Stimulated activated effector memory CD8-positive, alpha-beta T cell treated with anti-CD3 and anti-CD28 coated beads, Interleukin-12 subunit alpha, Interleukin-12 subunit beta, amount 100 ng/mL, for 72 hours (primary cell): ENCODE measurements at regions not wholly inside any gene's neighbourhood (a gene's known extent, or its start where the extent isn't known, plus 50 kb on each side); places are given as distances from the start of the nearest gene placed in this dataset.

Source experiments
- ATAC-seq: fragments of 150-1000 bp; cut with Tn5 transposase; 2 replicates; pipeline ENCODE4 v1.10.0; 2021
- DNase-seq, 2 donors: peaks; one replicate each; pipeline ENCODE4 v3.0.0; 2021 to 2022; ENCODE audit warnings: low spot score in 2 of 2
- H3K27ac Mint-ChIP-seq: one replicate; pipeline ENCODE4 v1.8.0; 2022; ENCODE audit warnings: mild to moderate bottlenecking, mixed read lengths
- H3K36me3 Mint-ChIP-seq: one replicate; pipeline ENCODE4 v1.8.0; 2022; ENCODE audit warnings: mild to moderate bottlenecking, mixed read lengths
- H3K4me1 Mint-ChIP-seq: one replicate; pipeline ENCODE4 v1.8.0; 2022; ENCODE audit warnings: mixed read lengths
- H3K4me3 Mint-ChIP-seq: one replicate; pipeline ENCODE4 v1.8.0; 2022; ENCODE audit warnings: mild to moderate bottlenecking, mixed read lengths
- H3K9me3 Mint-ChIP-seq: one replicate; pipeline ENCODE4 v1.8.0; 2022; ENCODE audit warnings: mixed read lengths

DNA sequence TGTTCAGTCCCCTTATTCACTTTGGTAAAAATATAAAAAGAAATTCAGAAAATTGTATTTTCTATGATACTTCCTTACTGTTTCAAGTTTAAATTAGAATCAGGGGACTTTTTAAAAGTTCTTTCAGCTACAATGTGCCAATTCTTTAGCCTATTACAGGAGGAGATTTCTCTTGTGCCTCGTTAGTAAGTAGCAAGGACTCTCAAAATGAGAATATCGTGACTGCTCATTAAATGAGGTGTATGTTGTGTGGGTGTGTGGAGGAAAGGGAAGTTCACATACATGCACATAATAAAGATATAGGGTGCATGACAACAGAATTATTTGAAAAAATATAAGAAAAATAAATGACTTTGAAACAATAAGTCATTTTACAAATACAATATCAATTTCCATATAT, 190.5 kb downstream of the DTHD1 start:
- ATAC-seq (no peak), DNase-seq (no peak)
- H3K9me3 Mint-ChIP-seq: no peaks in the 10 kb centered on the region
- H3K27ac Mint-ChIP-seq: no peak overlapping the region
- no peaks in the 10 kb centered on the region for H3K36me3 Mint-ChIP-seq
- no peak overlapping the region for H3K4me3 Mint-ChIP-seq
- no peaks in the 10 kb centered on the region for H3K4me1 Mint-ChIP-seq

DNA sequence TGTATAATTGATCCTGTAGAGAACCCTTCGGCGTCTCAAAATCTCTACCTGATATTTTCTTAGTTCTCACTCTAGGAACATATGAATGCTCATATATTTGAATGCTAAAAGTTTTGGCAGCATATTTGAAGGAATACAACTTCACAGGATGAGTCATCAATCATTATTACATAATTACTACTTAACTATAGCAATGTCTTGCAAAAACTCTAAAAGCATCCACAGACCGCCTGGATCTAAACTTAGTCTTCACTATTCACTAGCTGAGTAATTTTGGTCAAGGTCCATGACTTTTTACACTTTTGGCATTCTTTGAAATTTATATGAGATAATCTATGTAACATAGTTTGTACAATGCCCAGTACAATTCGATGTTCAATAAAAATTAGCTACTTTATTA, 194.7 kb downstream of the DTHD1 start:
- Mint-ChIP-seq H3K4me1 (no peaks in the 10 kb centered on the region), H3K27ac (no peak overlapping the region), H3K4me3 (no peak overlapping the region), H3K9me3 (no peaks in the 10 kb centered on the region), H3K36me3 (no peaks in the 10 kb centered on the region)
- ATAC-seq (no peak), DNase-seq (no peak)

GRCh38 chr4:36477861-36478260, 196.4 kb downstream of the DTHD1 start:
- Mint-ChIP-seq H3K9me3 (no peaks in the 10 kb centered on the region), H3K4me1 (no peaks in the 10 kb centered on the region)

GRCh38 chr4:36485885-36486284, 204.5 kb downstream of the DTHD1 start:
- no peak overlapping the region for H3K4me3 Mint-ChIP-seq
- no peaks in the 10 kb centered on the region for H3K9me3 Mint-ChIP-seq
- H3K4me1 Mint-ChIP-seq: no peaks in the 10 kb centered on the region
- ATAC-seq (no peak), DNase-seq (no peak)
- no peak overlapping the region for H3K27ac Mint-ChIP-seq
- H3K36me3 Mint-ChIP-seq: no peaks in the 10 kb centered on the region

More at GRCh38 chr4:36477861-36478260, 196.4 kb downstream of the DTHD1 start:
- Mint-ChIP-seq H3K4me3 (no peak overlapping the region), H3K36me3 (no peaks in the 10 kb centered on the region), H3K27ac (no peak overlapping the region)
- ATAC-seq (no peak), DNase-seq (no peak)

- H3K36me3 Mint-ChIP-seq: no peaks in the 10 kb centered on the region
- H3K4me1 Mint-ChIP-seq: no peaks in the 10 kb centered on the region
- no peak for ATAC-seq
- no peak for DNase-seq
- no peak overlapping the region for H3K27ac Mint-ChIP-seq
- no peaks in the 10 kb centered on the region for H3K9me3 Mint-ChIP-seq
- no peak overlapping the region for H3K4me3 Mint-ChIP-seq
Measured at GRCh38 chr4:36489798-36490197, 208.4 kb downstream of the DTHD1 start.

DNA sequence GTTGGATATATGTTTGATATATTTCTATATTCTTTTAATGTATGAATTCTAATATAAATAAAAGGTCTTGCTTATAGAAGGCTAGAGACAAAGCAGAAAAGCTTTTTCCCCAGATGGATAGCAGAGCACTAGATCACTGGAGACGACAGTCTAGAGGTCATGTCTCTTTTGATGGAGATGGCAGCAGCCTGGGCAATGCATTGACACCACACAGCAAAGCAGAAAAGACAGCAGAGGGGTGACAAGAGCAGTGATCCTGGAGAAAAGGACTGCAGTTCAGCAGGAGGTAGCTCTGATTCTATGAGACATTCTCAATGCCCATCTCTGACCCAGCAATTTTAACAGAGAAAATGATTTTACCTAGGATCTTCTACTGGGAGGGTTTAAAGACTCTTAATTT, 210.6 kb downstream of the DTHD1 start:
- no peak overlapping the region for H3K27ac Mint-ChIP-seq

DNA sequence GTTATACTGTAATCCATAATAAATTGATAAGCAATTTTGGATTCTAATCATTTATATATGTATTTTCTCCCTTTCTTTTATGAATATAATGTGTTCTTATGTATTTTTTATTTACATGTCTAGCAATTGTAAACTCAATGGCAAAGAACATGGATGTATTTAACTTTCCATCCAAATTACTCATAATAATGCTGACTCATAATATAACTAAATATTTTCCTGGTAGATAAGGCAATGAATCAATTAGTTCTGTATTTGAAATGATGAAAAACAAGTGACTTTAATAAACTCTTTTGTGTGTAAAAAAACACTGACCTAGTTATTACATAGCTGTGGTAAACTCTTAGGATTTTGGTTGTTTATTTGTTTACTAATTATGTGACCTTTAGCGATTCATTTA, 211.2 kb downstream of the DTHD1 start:
- Mint-ChIP-seq H3K9me3 (no peaks in the 10 kb centered on the region), H3K36me3 (no peaks in the 10 kb centered on the region), H3K27ac (no peak overlapping the region), H3K4me3 (no peak overlapping the region), H3K4me1 (no peaks in the 10 kb centered on the region)
- DNase-seq (no peak), ATAC-seq (no peak)

More for the DNA sequence above, 210.6 kb downstream of the DTHD1 start:
- H3K9me3 Mint-ChIP-seq: no peaks in the 10 kb centered on the region
- no peak overlapping the region for H3K4me3 Mint-ChIP-seq
- no peaks in the 10 kb centered on the region for H3K36me3 Mint-ChIP-seq
- DNase-seq: no peak
- no peak for ATAC-seq
- H3K4me1 Mint-ChIP-seq: no peaks in the 10 kb centered on the region

DNA sequence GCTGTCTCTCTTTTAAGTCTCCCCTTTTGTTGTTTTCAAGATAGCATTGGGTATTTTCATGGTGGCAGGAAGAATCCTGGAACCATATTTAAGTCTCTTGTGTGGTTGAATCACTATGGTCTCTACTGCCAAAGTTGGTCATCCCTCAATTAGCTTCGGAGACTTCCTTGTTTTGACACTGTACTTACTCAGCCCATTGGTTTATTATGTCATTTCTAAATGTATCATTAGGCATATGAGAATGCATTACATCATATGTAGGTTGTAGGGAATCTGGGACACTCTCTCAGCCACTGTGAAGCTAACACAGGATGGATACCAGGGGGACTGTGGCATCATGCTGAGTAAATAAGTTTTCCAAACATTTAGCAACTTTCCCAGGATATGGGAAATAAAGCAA, 211.8 kb downstream of the DTHD1 start:
- no peak for DNase-seq
- H3K4me1 Mint-ChIP-seq: no peaks in the 10 kb centered on the region
- H3K27ac Mint-ChIP-seq: no peak overlapping the region
- H3K9me3 Mint-ChIP-seq: no peaks in the 10 kb centered on the region
- no peak for ATAC-seq
- H3K4me3 Mint-ChIP-seq: no peak overlapping the region
- no peaks in the 10 kb centered on the region for H3K36me3 Mint-ChIP-seq

GRCh38 chr4:36494016-36494415, 212.6 kb downstream of the DTHD1 start:
- ATAC-seq (peak; percentile 48), DNase-seq (no peak)
- H3K36me3 Mint-ChIP-seq: no peaks in the 10 kb centered on the region
- no peaks in the 10 kb centered on the region for H3K9me3 Mint-ChIP-seq
- no peak overlapping the region for H3K4me3 Mint-ChIP-seq
- no peaks in the 10 kb centered on the region for H3K4me1 Mint-ChIP-seq
- H3K27ac Mint-ChIP-seq: no peak overlapping the region

DNA sequence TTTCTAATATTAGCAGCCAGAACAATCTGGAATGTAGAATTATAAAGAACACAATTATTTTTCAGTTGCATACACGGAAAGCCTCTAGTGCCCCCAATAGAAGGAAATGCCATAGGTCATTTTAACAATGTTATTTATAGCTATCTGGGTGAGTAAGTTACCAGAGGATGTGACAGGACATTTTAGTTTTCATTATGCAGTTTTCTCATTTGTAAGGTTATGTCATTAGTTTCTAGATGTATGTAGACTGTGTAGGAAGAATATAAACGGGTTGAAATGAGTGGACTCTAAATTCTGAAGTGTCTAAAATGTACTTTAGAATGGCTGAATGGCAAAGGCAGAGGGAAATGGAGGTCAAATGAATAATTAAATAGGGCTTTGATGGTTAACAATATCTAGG, 213.3 kb downstream of the DTHD1 start:
- Mint-ChIP-seq H3K27ac (no peak overlapping the region), H3K4me3 (no peak overlapping the region), H3K36me3 (no peaks in the 10 kb centered on the region), H3K9me3 (no peaks in the 10 kb centered on the region), H3K4me1 (no peaks in the 10 kb centered on the region)
- DNase-seq (no peak), ATAC-seq (no peak)

DNA sequence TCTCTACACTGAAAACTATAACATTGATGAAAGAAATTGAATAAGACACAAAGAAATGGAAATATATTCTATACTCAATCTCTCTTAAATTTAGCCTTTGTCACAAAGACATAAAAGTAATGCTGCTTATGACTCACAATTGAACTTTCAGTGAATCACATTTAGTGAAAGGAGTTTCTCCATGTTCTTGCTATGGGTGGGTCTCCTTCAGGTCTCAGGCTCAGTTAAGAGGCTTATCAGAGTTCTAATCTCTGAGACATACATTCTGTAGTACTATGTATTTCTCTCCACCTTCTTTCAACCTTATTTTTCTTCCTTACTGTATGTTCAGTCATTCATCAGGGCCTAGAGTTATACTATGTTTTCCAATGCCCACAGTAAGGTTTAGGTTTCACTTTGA, 220.9 kb downstream of the DTHD1 start:
- Mint-ChIP-seq H3K4me3 (no peak overlapping the region), H3K36me3 (no peaks in the 10 kb centered on the region), H3K9me3 (no peaks in the 10 kb centered on the region), H3K4me1 (no peaks in the 10 kb centered on the region), H3K27ac (no peak overlapping the region)
- DNase-seq (no peak), ATAC-seq (peak; percentile 28)

DNA sequence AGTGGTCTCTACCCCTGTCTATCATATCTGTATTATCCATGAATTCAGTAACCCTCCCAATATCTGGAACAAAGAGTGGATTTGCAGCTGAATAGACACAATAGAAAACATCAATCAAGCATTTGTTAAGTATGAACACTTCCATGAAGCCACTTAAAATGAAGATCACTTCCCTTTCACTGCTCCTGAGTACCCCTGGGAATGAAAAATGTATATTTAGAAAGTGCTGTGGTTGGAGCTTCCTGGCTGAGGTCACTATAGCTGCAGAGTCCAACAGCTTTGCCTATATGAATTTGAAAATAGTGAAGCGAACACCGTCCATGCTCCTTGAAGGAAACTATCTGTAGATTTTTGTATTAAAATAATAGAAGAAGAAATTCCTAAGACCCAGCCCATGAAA, 227.0 kb downstream of the DTHD1 start:
- no peak overlapping the region for H3K4me3 Mint-ChIP-seq
- no peaks in the 10 kb centered on the region for H3K4me1 Mint-ChIP-seq
- ATAC-seq (no peak), DNase-seq (no peak)
- H3K36me3 Mint-ChIP-seq: no peaks in the 10 kb centered on the region
- no peaks in the 10 kb centered on the region for H3K9me3 Mint-ChIP-seq
- no peak overlapping the region for H3K27ac Mint-ChIP-seq

- DNase-seq (no peak), ATAC-seq (no peak)
- no peaks in the 10 kb centered on the region for H3K9me3 Mint-ChIP-seq
Measured at GRCh38 chr4:36509845-36510244, 228.4 kb downstream of the DTHD1 start.

DNA sequence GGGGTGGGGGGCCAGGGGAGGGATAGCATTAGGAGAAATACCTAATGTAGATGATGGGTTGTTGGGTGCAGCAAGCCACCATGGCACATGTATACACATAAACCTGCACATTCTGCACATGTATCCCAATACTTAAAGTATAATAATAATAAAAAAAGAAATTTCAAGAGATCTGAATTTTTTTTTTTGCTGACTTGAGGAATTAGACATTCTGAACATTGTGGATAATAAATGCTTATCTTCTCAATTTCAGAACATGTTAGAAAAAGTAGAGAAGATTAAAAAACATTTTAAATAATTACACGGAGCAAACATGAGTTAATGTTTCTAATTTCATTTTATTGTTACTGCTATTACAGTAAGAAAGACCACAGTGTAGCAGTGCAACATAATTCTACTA, 230.4 kb downstream of the DTHD1 start:
- Mint-ChIP-seq H3K4me3 (no peak overlapping the region), H3K9me3 (no peaks in the 10 kb centered on the region), H3K27ac (no peak overlapping the region), H3K4me1 (no peaks in the 10 kb centered on the region), H3K36me3 (no peaks in the 10 kb centered on the region)
- DNase-seq (no peak), ATAC-seq (no peak)

More at GRCh38 chr4:36509845-36510244, 228.4 kb downstream of the DTHD1 start:
- Mint-ChIP-seq H3K36me3 (no peaks in the 10 kb centered on the region), H3K4me3 (no peak overlapping the region), H3K4me1 (no peaks in the 10 kb centered on the region), H3K27ac (no peak overlapping the region)

- Mint-ChIP-seq H3K4me1 (no peaks in the 10 kb centered on the region), H3K4me3 (no peak overlapping the region), H3K36me3 (no peaks in the 10 kb centered on the region), H3K9me3 (peaks cover 4% of the 10 kb centered on the region), H3K27ac (no peak overlapping the region)
- DNase-seq: no peak
- no peak for ATAC-seq
Measured at GRCh38 chr4:36516522-36517095, 235.2 kb downstream of the DTHD1 start.

DNA sequence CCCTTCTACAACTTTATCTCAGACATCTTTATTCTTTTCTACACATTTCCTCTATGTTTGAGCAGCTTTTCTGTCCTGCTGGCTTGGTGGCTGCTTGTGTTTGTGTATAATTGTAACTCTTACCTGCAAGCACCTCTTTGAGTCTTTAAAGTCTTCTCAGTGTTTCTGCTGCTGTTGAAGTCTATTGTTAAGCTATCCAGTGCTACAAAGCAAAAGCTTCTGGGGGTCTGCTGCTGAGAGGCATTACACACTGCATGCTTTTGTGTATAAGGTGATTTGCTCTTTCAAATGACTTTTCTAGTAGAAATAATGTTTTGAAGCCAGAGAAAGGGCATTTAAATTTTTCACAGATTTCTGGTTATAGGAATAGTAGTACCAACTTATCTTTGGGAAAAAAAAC, 241.8 kb downstream of the DTHD1 start:
- Mint-ChIP-seq H3K4me1 (no peaks in the 10 kb centered on the region), H3K4me3 (no peak overlapping the region), H3K36me3 (no peaks in the 10 kb centered on the region), H3K27ac (no peak overlapping the region), H3K9me3 (peaks cover 6% of the 10 kb centered on the region)
- no peak for ATAC-seq
- no peak for DNase-seq
